Coronary artery (tissue), 2 donors: ENCODE measurements at regions not wholly inside any gene's neighbourhood (a gene's known extent, or its start where the extent isn't known, plus 50 kb on each side); places are given as distances from the start of the nearest gene placed in this dataset.
"Not testable (repeated sequence)": the region's sequence is repeated elsewhere in the genome, so short reads cannot be mapped to it uniquely, and the experiment has no call there.

Source experiments
- DNase-seq: peaks from one replicate; pipeline ENCODE4 v3.0.0-alpha.2; 2017; ENCODE audit warnings: low spot score
- H3K27ac ChIP-seq, 2 donors: fragments of 200-600 bp; sonication (generic); one replicate each; pipeline ENCODE4 v1.5.1; 2016 to 2019
- H3K4me3 ChIP-seq: fragments of 200-600 bp; sonication (generic); 2 replicates; pipeline ENCODE4 v1.5.1; 2016; ENCODE audit warnings: mild to moderate bottlenecking, moderate library complexity
- TF ChIP-seq, protein P1 (sequence below): fragments of 200-600 bp; sonication (generic); IDR thresholded peaks from one replicate; pipeline ENCODE4 v1.5.1; 2019; ENCODE audit warnings: antibody characterized with exemption

DNA sequence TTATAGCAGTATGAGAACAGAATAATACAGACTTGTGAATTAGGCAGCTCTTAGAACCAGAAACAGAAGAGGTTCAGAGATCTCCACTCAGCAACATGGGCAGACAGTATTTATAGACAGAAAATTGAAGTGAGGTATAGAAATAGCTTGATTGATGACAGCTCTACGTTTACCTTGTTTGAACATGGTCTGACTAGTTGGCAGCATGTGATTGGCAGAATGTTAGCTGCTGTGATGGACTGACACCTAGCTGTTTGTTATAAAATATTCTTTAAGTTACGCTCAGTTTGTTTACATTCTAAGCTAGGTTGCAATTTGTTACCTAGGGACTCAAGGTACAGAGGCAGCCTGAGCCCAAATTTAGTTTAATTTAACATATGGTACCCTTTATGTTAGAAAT is 73.7 kb upstream of the TMEM229A start:
- H3K4me3 ChIP-seq = no peak overlapping the region
- no peak for DNase-seq
- no peak overlapping the region for H3K27ac ChIP-seq
- TF ChIP-seq, protein P1, sequence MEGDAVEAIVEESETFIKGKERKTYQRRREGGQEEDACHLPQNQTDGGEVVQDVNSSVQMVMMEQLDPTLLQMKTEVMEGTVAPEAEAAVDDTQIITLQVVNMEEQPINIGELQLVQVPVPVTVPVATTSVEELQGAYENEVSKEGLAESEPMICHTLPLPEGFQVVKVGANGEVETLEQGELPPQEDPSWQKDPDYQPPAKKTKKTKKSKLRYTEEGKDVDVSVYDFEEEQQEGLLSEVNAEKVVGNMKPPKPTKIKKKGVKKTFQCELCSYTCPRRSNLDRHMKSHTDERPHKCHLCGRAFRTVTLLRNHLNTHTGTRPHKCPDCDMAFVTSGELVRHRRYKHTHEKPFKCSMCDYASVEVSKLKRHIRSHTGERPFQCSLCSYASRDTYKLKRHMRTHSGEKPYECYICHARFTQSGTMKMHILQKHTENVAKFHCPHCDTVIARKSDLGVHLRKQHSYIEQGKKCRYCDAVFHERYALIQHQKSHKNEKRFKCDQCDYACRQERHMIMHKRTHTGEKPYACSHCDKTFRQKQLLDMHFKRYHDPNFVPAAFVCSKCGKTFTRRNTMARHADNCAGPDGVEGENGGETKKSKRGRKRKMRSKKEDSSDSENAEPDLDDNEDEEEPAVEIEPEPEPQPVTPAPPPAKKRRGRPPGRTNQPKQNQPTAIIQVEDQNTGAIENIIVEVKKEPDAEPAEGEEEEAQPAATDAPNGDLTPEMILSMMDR = no peak

DNA sequence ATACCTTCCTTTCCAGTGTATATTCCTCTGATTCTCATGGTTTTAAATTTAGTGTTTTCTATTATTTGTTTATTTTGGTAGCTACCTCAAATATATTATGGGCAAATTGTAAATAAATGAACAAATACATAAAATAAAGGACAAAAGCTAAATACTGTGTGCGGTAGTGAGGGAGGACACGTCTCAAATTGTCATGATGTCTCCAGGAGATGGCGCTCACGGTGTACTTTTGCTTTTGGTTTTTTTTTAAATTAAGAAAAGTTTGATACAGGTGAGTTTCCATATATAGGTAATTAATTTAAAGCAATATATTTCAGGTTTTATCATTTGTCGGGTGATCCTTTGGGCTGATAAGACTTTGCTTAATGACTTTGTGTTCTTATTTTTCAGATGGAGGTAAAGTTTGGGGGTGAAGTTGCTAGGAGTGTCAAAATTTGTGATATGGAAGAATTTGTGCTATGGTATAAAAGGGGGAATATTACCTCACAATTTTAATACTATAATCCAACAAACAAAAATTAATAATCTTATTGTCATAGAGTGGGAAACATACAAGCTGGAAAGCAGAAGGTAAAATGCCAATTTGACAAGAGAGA is 68.4 kb upstream of the TMEM229A start:
- TF ChIP-seq, protein P1 = no peak
- H3K4me3 ChIP-seq = no peak overlapping the region
- H3K27ac ChIP-seq = no peak overlapping the region
- no peak for DNase-seq

DNA sequence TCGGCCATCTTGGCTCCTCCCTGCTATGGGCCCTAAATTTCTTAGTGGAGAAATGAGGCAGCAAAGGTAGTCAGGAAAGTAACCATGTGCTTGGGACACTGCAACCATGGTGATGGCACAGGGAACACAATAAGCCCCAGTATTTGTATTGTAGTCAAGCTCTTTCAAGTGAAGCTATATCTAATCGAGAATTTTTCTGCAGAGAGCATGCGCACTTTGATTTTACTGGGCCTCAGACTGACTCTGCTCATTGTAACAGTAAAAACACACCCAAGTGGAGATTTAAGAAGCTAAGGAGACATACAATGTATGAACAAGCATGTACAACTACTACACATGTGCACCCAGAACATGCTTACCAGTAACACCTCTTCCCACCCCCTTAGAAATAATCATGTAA is 67.3 kb upstream of the TMEM229A start:
- TF ChIP-seq, protein P1 = no peak
- Histone ChIP-seq H3K4me3 (no peak overlapping the region), H3K27ac (no peak overlapping the region)
- DNase-seq = no peak

DNA sequence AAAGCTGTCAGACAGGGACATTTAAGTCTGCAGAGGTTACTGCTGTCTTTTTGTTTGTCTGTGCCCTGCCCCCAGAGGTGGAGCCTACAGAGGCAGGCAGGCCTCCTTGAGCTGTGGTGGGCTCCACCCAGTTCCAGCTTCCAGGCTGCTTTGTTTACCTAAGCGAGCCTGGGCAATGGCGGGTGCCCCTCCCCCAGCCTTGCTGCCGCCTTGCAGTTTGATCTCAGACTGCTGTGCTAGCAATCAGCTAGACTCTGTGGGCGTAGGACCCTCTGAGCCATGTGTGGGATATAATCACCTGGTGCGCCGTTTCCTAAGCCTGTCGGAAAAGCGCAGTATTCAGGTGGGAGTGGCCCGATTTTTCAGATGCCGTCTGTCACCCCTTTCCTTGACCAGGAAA is 66.7 kb upstream of the TMEM229A start:
- DNase-seq, H3K27ac ChIP-seq, H3K4me3 ChIP-seq: not testable (repeated sequence)

DNA sequence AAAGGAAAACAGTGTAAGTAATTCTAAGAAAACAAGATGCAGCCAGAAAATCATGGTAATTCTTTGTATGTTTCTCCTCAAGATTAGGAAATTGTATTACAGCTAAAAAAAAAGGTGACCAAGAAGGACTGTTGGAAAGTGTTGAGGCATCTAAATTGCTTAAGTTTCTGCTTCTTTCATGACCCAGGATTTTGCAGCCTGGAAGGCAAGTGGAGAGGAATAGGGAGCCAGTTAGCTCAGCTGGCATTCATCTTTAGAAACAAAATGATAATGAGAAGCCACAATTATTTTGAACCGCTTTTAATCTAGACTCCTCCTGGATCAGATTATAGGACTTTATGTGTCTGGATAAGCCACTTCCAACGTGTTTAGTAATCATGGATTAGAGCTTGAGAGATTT is 56.8 kb upstream of the TMEM229A start:
- Histone ChIP-seq H3K27ac (no peak overlapping the region), H3K4me3 (no peak overlapping the region)
- TF ChIP-seq, protein P1 = no peak
- no peak for DNase-seq

DNA sequence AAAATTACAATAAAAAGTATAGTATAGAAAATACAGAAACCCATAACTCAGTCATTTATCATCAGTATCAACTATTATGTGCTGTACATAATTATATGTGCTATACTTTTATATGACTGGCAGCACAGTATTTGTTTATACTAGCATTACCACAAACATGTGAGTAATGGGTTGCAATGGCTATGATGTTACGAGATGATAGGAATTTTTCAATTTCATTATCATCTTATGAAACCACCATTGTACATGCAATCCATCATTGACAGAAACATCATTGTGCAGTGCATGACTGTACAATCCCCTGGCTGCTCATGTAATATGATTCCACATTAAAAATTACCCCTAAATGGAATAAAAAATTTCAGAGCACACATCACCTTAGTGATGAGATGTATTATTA is 55.7 kb upstream of the TMEM229A start:
- TF ChIP-seq, protein P1 = no peak
- DNase-seq = no peak
- Histone ChIP-seq H3K27ac (no peak overlapping the region), H3K4me3 (no peak overlapping the region)

DNA sequence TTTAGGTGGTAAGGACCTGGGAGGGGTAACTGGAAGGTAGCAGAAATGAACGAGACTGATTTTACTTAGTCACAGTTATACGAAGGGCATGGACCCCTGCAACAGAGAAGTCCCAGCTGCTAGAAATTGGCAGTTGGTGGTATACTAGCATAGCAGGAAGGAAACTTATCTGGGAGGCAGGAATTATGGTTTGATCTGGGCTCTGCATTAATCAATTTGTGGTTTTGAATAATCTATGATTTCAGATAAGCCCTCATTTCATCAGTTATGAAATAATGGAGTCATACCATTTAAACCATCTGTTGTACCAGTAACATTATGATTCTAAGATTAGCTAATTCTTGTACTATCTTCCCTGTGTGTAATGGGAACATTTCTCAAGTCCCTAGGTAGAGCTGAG is 54.0 kb upstream of the TMEM229A start:
- TF ChIP-seq, protein P1 = no peak

DNA sequence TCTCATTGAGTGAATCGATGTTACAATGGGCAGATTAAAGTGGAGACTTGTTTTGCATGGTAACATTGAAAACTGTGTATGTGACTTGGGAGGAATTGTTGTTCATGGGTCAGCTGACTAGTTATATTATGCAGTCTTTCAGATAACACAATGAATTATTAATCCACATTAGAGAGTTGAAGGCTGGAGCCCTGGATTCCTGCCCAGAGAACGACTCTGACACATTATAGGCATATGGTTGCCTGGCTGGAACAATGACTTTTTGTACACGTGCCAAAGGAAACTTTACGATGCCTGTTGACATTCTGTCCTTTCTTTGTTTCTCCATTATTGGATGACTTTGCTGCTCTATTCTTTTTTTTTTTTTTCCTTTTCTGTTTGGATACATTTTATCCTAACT is 52.3 kb upstream of the TMEM229A start:
- H3K27ac ChIP-seq = no peak overlapping the region
- DNase-seq = no peak
- TF ChIP-seq, protein P1 = no peak
- no peak overlapping the region for H3K4me3 ChIP-seq

More for the DNA sequence above, 54.0 kb upstream of the TMEM229A start:
- Histone ChIP-seq H3K4me3 (no peak overlapping the region), H3K27ac (no peak overlapping the region)
- no peak for DNase-seq
